ENCODE measurements at regions not wholly inside any gene's neighbourhood (a gene's known extent, or its start where the extent isn't known, plus 50 kb on each side); places are given as distances from the start of the nearest gene placed in this dataset.
"Not testable (repeated sequence)": the region's sequence is repeated elsewhere in the genome, so short reads cannot be mapped to it uniquely, and the experiment has no call there.

DNA sequence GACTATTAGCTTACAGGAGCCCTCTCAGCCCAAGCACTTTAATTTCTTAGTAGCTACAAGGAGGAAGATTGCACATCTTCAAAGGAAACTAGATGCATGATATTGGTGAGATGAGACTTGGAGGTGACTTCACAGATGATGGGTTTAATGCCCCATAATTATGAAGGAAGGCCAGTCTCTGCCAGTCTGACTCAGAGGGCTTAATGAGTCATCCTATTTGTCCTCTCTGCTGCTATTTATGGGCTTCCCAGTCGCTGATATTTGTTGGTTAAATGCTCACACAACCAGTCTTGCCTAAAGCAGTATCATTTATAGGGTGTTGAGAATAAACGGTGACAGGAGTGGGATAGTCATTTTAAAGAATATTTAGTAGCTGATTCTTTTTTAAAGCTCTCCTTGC, 187.0 kb downstream of the TP53TG3F start:
- intact Hi-C loops (cut with DNase I); H3K27ac ChIP-seq; H3K4me3 ChIP-seq; H3K4me1 ChIP-seq; H3K36me3 ChIP-seq; H3K27me3 ChIP-seq; ATAC-seq; H3K9me3 ChIP-seq; DNase-seq: not testable (repeated sequence)
- 19% methylated on average over 2 of the region's 2 CpGs for WGBS (ENCODE audit: insufficient coverage, low coverage, low lambda C conversion rate, missing lambda C conversion rate)

DNA sequence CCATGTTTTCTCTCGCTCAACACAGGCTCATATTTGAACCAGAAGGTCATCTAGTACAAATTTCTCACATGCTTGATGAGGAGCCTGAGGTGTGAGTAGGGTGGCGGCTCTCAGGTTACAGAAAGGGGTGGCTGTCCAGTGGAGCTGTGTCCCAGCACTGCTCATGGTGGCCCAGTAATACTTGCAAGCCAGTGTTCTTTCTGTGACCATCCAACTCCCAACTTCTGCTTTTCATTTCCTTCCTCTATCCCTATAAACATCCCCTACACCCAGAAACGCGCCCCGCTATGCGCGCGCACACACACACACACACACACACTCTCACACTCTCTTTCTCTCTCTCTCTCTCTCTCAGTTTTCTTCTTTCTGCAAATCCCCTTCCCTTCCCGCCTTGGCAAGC, 196.3 kb downstream of the TP53TG3F start:
- H3K27me3 ChIP-seq; H3K9me3 ChIP-seq; H3K4me1 ChIP-seq; H3K4me3 ChIP-seq; H3K36me3 ChIP-seq; DNase-seq; H3K27ac ChIP-seq; intact Hi-C loops (cut with DNase I): not testable (repeated sequence)
- WGBS (ENCODE audit: insufficient coverage, low coverage, low lambda C conversion rate, missing lambda C conversion rate), result 56% methylated on average over 7 of the region's 9 CpGs
- peak in 2 of 4 donors; percentile 35 to 38 for ATAC-seq

- ATAC-seq, result peak; percentile 78 to 88 (median 82)
- intact Hi-C loops (cut with DNase I); H3K27ac ChIP-seq; H3K36me3 ChIP-seq; H3K9me3 ChIP-seq; H3K4me1 ChIP-seq; DNase-seq; H3K4me3 ChIP-seq; H3K27me3 ChIP-seq: not testable (repeated sequence)
- WGBS (ENCODE audit: insufficient coverage, low coverage, low lambda C conversion rate, missing lambda C conversion rate), result no CpG with 5 or more reads among the region's 10 CpGs
Observed at GRCh38 chr16:33656394-33656793, 197.0 kb downstream of the TP53TG3F start.

DNA sequence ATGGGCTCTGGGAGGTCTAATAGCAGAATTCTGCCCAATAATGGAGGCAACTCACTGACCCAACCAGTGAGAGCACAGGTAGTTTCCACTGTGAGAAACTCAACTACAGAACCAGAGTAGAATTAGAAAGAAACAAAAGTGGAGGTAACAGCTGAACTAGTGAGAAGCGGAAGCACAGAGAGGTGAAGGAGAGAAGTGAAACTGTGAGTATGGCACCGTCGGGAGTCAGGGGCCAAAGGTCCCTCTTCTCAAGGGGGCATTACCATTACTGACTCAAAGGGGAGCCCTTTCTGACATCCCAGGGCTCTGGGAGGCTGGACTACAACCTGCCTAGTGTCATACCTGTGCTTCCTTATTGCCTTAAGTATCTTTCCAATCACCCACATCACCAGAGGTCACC, 198.3 kb downstream of the TP53TG3F start:
- H3K9me3 ChIP-seq; H3K4me1 ChIP-seq; H3K27ac ChIP-seq; H3K4me3 ChIP-seq; ATAC-seq; H3K36me3 ChIP-seq; intact Hi-C loops (cut with DNase I); DNase-seq; H3K27me3 ChIP-seq: not testable (repeated sequence)
- WGBS (ENCODE audit: insufficient coverage, low coverage, low lambda C conversion rate, missing lambda C conversion rate), result no CpG with 5 or more reads among the region's 3 CpGs

- H3K4me1 ChIP-seq; ATAC-seq; intact Hi-C loops (cut with DNase I); DNase-seq; H3K36me3 ChIP-seq; H3K27me3 ChIP-seq; H3K27ac ChIP-seq; H3K4me3 ChIP-seq; H3K9me3 ChIP-seq: not testable (repeated sequence)
- 61% methylated on average over 6 of the region's 31 CpGs for WGBS (ENCODE audit: insufficient coverage, low coverage, low lambda C conversion rate, missing lambda C conversion rate)
Observed at GRCh38 chr16:33680791-33681190, 221.4 kb downstream of the TP53TG3F start.

DNA sequence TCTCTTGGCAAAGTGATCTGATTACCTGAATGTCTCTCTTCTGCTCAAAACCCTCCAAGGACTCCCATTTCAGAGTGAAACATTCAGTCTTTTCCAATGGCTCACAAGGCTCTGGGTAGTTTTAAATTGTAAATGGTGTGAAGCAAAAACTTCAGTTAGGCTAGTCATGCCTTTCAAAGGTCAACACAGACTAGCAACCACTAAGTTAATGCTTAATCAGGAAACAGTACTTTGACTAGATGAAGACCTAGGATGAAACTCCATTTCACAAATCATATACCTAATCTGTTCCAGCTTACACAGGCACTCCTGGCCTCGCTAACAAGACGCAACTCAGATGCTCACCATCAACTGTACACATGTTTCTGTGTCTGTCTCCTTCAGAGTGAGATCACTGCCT, 240.9 kb downstream of the TP53TG3F start:
- H3K4me3 ChIP-seq; ATAC-seq; H3K27me3 ChIP-seq; DNase-seq; H3K9me3 ChIP-seq; H3K27ac ChIP-seq; H3K36me3 ChIP-seq; intact Hi-C loops (cut with DNase I); H3K4me1 ChIP-seq: not testable (repeated sequence)
- 41% methylated on average over 2 of the region's 2 CpGs for WGBS (ENCODE audit: insufficient coverage, low coverage, low lambda C conversion rate, missing lambda C conversion rate)

DNA sequence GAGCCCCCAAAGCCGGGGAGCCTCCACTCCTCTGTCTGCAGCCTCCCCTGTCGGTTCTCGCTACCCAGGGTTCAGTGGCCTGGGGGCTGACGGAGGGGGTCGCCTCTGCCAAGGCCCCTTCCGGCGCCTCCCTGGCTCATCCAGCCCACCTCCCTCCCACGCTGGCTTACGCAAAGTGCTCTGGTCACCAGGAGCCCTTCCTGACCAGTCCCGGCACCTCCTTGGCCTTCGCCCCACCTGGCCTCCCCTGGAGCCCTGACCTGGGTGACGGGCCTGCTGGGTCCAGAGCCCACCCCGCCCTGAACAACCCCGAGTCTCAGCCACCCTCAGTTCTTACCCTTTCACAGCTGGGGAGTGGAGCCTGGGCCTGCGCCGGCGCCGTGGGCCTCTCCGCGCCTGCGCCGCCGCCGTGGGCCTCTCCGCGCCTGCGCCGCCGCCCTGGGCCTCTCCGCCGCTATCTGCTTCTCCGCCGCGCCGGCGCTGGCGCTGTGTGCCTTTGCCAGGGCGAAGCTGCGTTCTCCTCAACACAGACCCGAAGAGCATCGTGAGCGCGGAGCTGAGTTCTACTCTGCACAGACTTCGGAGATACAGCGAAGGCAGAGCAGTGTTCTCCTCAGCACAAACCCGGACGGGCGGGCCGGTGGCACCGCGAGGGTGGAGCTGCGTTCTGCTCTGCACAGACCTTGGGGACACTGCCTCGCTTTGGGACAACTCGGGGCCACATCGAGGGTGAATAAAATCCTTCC, 247.6 kb downstream of the TP53TG3F start:
- DNase-seq (peak in 1 of 3 donors; percentile 62), ATAC-seq (peak in 2 of 4 donors; percentile 20 to 91)
- H3K36me3 ChIP-seq; H3K27ac ChIP-seq; H3K27me3 ChIP-seq; intact Hi-C loops (cut with DNase I); H3K9me3 ChIP-seq; H3K4me1 ChIP-seq: not testable (repeated sequence)
- H3K4me3 ChIP-seq, result peak overlapping the region in 1 of 3 donors; percentile 46
- WGBS (ENCODE audit: insufficient coverage, low coverage, low lambda C conversion rate, missing lambda C conversion rate), result 60% methylated on average over 1 of the region's 55 CpGs

DNA sequence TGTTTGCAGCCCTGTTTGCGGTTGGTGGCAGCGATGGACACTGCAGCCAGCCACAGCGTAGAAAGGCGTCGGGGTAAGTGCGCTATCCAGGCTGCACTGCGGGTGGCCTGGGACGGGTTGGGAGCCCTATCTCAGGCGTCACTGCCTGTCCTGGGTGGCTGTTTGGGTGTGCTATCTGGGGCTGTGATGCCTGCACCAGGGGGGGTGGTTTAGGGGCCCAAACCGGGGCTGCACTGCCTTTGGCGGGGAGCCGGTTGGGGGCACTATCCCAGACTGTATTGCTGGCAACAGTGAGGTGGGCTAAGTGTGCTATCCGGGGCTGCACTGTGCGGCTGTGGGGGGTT, 248.2 kb downstream of the TP53TG3F start:
- H3K4me1 ChIP-seq; H3K36me3 ChIP-seq; H3K27ac ChIP-seq; H3K9me3 ChIP-seq; intact Hi-C loops (cut with DNase I); H3K27me3 ChIP-seq; ATAC-seq; DNase-seq: not testable (repeated sequence)
- WGBS (ENCODE audit: insufficient coverage, low coverage, low lambda C conversion rate, missing lambda C conversion rate), result 50% methylated on average over 3 of the region's 14 CpGs
- H3K4me3 ChIP-seq, result peak overlapping the region in 1 of 3 donors; percentile 46

GRCh38 chr16:33709856-33710695, 250.7 kb downstream of the TP53TG3F start:
- WGBS (ENCODE audit: insufficient coverage, low coverage, low lambda C conversion rate, missing lambda C conversion rate), result 78% methylated on average over 9 of the region's 16 CpGs
- H3K27me3 ChIP-seq; H3K4me1 ChIP-seq; H3K4me3 ChIP-seq; H3K9me3 ChIP-seq; ATAC-seq; H3K27ac ChIP-seq; H3K36me3 ChIP-seq; intact Hi-C loops (cut with DNase I); DNase-seq: not testable (repeated sequence)

GRCh38 chr16:33710696-33711087, 251.3 kb downstream of the TP53TG3F start:
- intact Hi-C loops (cut with DNase I); H3K27me3 ChIP-seq; ATAC-seq; H3K9me3 ChIP-seq; H3K36me3 ChIP-seq; H3K27ac ChIP-seq; H3K4me1 ChIP-seq; DNase-seq; H3K4me3 ChIP-seq: not testable (repeated sequence)
- 43% methylated on average over 1 of the region's 3 CpGs for WGBS (ENCODE audit: insufficient coverage, low coverage, low lambda C conversion rate, missing lambda C conversion rate)

GRCh38 chr16:33711616-33712015, 252.2 kb downstream of the TP53TG3F start:
- H3K36me3 ChIP-seq; ATAC-seq; intact Hi-C loops (cut with DNase I); H3K9me3 ChIP-seq; H3K4me3 ChIP-seq; H3K4me1 ChIP-seq; H3K27ac ChIP-seq; H3K27me3 ChIP-seq: not testable (repeated sequence)
- peak in 2 of 3 donors; percentile 44 to 73 for DNase-seq
- 60% methylated on average over 2 of the region's 5 CpGs for WGBS (ENCODE audit: insufficient coverage, low coverage, low lambda C conversion rate, missing lambda C conversion rate)
